HCT116 (cell line): ENCODE measurements at regions not wholly inside any gene's neighbourhood (a gene's known extent, or its start where the extent isn't known, plus 50 kb on each side); places are given as distances from the start of the nearest gene placed in this dataset.
A peak's percentile ranks its signal among the peaks of the same experiment; 100 is the strongest.

Source experiments
- ATAC-seq: fragments of 200-7000 bp; cut with Tn5 transposase; 2 replicates; pipeline ENCODE4 v1.9.1; 2020; ENCODE audit warnings: mild to moderate bottlenecking, moderate library complexity
- BruUV-seq: library from RNA; stranded (reverse); fragments of 400-500 nt; replicated peaks from 2 replicates; lab custom pipeline; 2021; lab: Mats Ljungman, UMichigan
- CTCF ChIA-PET: fragments of 300-600 bp; sonication (Branson Sonifier 250); formaldehyde crosslinking; loops from one replicate; lab custom pipeline; 2021; ENCODE audit warnings: antibody characterized with exemption; lab: Charles Lee
- POLR2A ChIA-PET: fragments of 300-600, 350-600 bp; sonication (Branson Sonifier 250); formaldehyde crosslinking; loops from one replicate; lab custom pipeline; 2021; ENCODE audit warnings: antibody characterized with exemption; lab: Charles Lee
- RAD21 ChIA-PET, 2 experiments: fragments of 300-600 bp; sonication (Branson Sonifier 250); formaldehyde crosslinking; loops; one replicate each; lab custom pipeline; 2023; ENCODE audit warnings: low total read pairs in 2 of 2; ENCODE audit not compliant: uncharacterized antibody in 2 of 2, unreplicated experiment in 2 of 2, low non-redundant PET in 1 of 2; lab: Charles Lee
- DNase-seq: peaks from one replicate; pipeline ENCODE4 v3.0.0-alpha.2; 2010; ENCODE audit warnings: low read depth, low spot score
- H2AFZ ChIP-seq: fragments of 200-600 bp; shearing (Covaris generic), sonication (generic); 2 replicates; pipeline ENCODE4 v1.6.1; 2017; ENCODE audit warnings: low read depth, mixed run types, mixed read lengths, antibody characterized with exemption, low read length; ENCODE audit not compliant: poor library complexity, severe bottlenecking
- H3K27ac ChIP-seq: 2 replicates; pipeline ENCODE4 v1.5.1; 2012; ENCODE audit warnings: low read depth, low read length
- H3K27me3 ChIP-seq: fragments of 200-600 bp; sonication (generic); 2 replicates; pipeline ENCODE4 v1.6.1; 2016; ENCODE audit warnings: mixed run types, low read length, mixed read lengths; ENCODE audit not compliant: insufficient read depth
- H3K36me3 ChIP-seq, 2 experiments: fragments of 200-500 bp in 1 of 2; fragments of 200-600 bp in 1 of 2; sonication (Bioruptor generic) in 1 of 2; sonication (generic) in 1 of 2; 2 replicates each; pipeline versions ENCODE4 v1.5.1 to v1.6.1; 2014 to 2016; ENCODE audit warnings: low read length in 2 of 2, inconsistent platforms in 1 of 2, mixed read lengths in 1 of 2, mixed run types in 1 of 2; ENCODE audit not compliant: insufficient read depth in 2 of 2, control insufficient read depth in 1 of 2
- H3K4me1 ChIP-seq, 2 experiments: fragments of 200-600 bp in 1 of 2; sonication (generic) in 1 of 2; 2 replicates each; pipeline versions ENCODE4 v1.5.1 to v1.6.1; 2012 to 2017; ENCODE audit warnings: low read length in 2 of 2, inconsistent platforms in 1 of 2, mild to moderate bottlenecking in 1 of 2, mixed read lengths in 1 of 2, mixed run types in 1 of 2, moderate library complexity in 1 of 2; ENCODE audit not compliant: insufficient read depth in 2 of 2, control insufficient read depth in 1 of 2
- H3K4me2 ChIP-seq: fragments of 200-600 bp; sonication (generic); 2 replicates; pipeline ENCODE4 v1.6.1; 2017; ENCODE audit warnings: mixed run types, low read length, mixed read lengths
- H3K4me3 ChIP-seq, 2 experiments: fragments of 200-600 bp in 1 of 2; sonication (generic) in 1 of 2; replicated peaks in 1 of 2; 2 replicates each; pipeline ENCODE4 v1.5.1; 2011 to 2016; ENCODE audit warnings: low read length in 2 of 2, control low read depth in 1 of 2, low read depth in 1 of 2, mild to moderate bottlenecking in 1 of 2, mixed read lengths in 1 of 2, mixed run types in 1 of 2
- H3K79me2 ChIP-seq: fragments of 200-600 bp; sonication (generic); 2 replicates; pipeline ENCODE4 v1.6.1; 2017; ENCODE audit warnings: mild to moderate bottlenecking, mixed run types, low read length, moderate library complexity, mixed read lengths; ENCODE audit not compliant: insufficient read depth
- H3K9ac ChIP-seq: fragments of 200-600 bp; sonication (generic); 2 replicates; pipeline ENCODE4 v1.6.1; 2016; ENCODE audit warnings: low read length, mixed read lengths
- H3K9me2 ChIP-seq: fragments of 200-600 bp; sonication (generic), shearing (Covaris generic); 2 replicates; pipeline ENCODE4 v1.6.1; 2017; ENCODE audit warnings: mixed run types, mild to moderate bottlenecking, moderate library complexity; ENCODE audit not compliant: insufficient read depth
- H3K9me3 ChIP-seq, 2 experiments: fragments of 200-500 bp in 1 of 2; fragments of 200-600 bp in 1 of 2; sonication (Bioruptor generic) in 1 of 2; sonication (generic) in 1 of 2; 2 replicates each; pipeline ENCODE4 v1.6.1; 2014 to 2017; ENCODE audit warnings: low read length in 2 of 2, mixed read lengths in 2 of 2, inconsistent platforms in 1 of 2, low read depth in 1 of 2, mild to moderate bottlenecking in 1 of 2, mixed run types in 1 of 2, moderate library complexity in 1 of 2; ENCODE audit not compliant: control insufficient read depth in 1 of 2, insufficient read depth in 1 of 2
- H4K20me1 ChIP-seq: fragments of 200-600 bp; sonication (generic), shearing (Covaris generic); 2 replicates; pipeline ENCODE4 v1.6.1; 2017; ENCODE audit warnings: mixed run types, mild to moderate bottlenecking, moderate library complexity; ENCODE audit not compliant: insufficient read depth
- ATF3 ChIP-seq: IDR thresholded peaks from 2 replicates; pipeline ENCODE4 v1.6.1; 2012
- POLR2AphosphoS5 ChIP-seq: IDR thresholded peaks from 2 replicates; pipeline ENCODE4 v1.6.1; 2011; ENCODE audit warnings: mild to moderate bottlenecking, low read depth, low read length, moderate library complexity
- RAD21 ChIP-seq: IDR thresholded peaks from 2 replicates; pipeline ENCODE4 v1.6.1; 2012; ENCODE audit warnings: low read depth, mild to moderate bottlenecking
- REST ChIP-seq: IDR thresholded peaks from 2 replicates; pipeline ENCODE4 v1.6.1; 2012; ENCODE audit warnings: low read depth
- SIN3A ChIP-seq: IDR thresholded peaks from 2 replicates; pipeline ENCODE4 v1.6.1; 2012; ENCODE audit warnings: low read depth
- YY1 ChIP-seq: IDR thresholded peaks from 2 replicates; pipeline ENCODE4 v1.6.1; 2011; ENCODE audit warnings: low read length, low read depth, moderate library complexity, mild to moderate bottlenecking; ENCODE audit not compliant: insufficient replicate concordance; ENCODE audit errors: extremely low read depth
- ZBTB33 ChIP-seq: IDR thresholded peaks from 2 replicates; pipeline ENCODE4 v1.6.1; 2011; ENCODE audit warnings: mild to moderate bottlenecking, low read length, moderate library complexity; ENCODE audit not compliant: insufficient replicate concordance; ENCODE audit errors: extremely low read depth
- intact Hi-C: fragments of 100-400 bp; cut with micrococcal nuclease; formaldehyde crosslinking; loops from 2 replicates; pipeline ENCODE4 v1.10.0; 2022

- TF ChIP-seq REST (no peak), RAD21 (peak; percentile 50), POLR2AphosphoS5 (no peak), YY1 (no peak), SIN3A (no peak), ATF3 (no peak), ZBTB33 (no peak)
Observed at GRCh38 chr3:98657457-98657856, 64.0 kb upstream of the CPOX start (continued).

GRCh38 chr3:98662699-98663098, 69.3 kb upstream of the CPOX start:
- intact Hi-C loops: no loop called here
- BruUV-seq: no TSS peak
- H3K9ac ChIP-seq: no peak overlapping the region
- H3K27ac ChIP-seq: no peak overlapping the region
- no peaks in the 10 kb centered on the region for H3K79me2 ChIP-seq
- H3K4me3 ChIP-seq: no peak overlapping the region
- no peaks in the 10 kb centered on the region for H3K36me3 ChIP-seq
- CTCF ChIA-PET: no interaction called here
- no peak for TF ChIP-seq REST
- H2AFZ ChIP-seq: no peak overlapping the region
- RAD21 ChIA-PET: no interaction called here
- DNase-seq (no peak), ATAC-seq (no peak)
- no peaks in the 10 kb centered on the region for H3K9me3 ChIP-seq
- no peaks in the 10 kb centered on the region for H4K20me1 ChIP-seq
- no peaks in the 10 kb centered on the region for H3K27me3 ChIP-seq
- H3K4me1 ChIP-seq: peaks cover 0 to 1% of the 10 kb centered on the region in 2 experiments; a peak in 1 of 4 replicates
- POLR2A ChIA-PET: no interaction called here
- no peaks in the 10 kb centered on the region for H3K9me2 ChIP-seq
- no peak overlapping the region for H3K4me2 ChIP-seq
